B cell (primary cell): ENCODE measurements at regions not wholly inside any gene's neighbourhood (a gene's known extent, or its start where the extent isn't known, plus 50 kb on each side); places are given as distances from the start of the nearest gene placed in this dataset.

ENCODE experiments used
- ATAC-seq: fragments of 200-7000 bp; cut with Tn5 transposase; one replicate; pipeline ENCODE4 v1.10.0; 2021; ENCODE audit warnings: low read depth, mild to moderate bottlenecking, moderate number of reproducible peaks, moderate library complexity
- CTCF ChIA-PET: fragments of 350-600 bp; sonication (Branson Sonifier 250); formaldehyde crosslinking; loops from one replicate; lab custom pipeline; 2021; ENCODE audit warnings: antibody characterized with exemption, inconsistent platforms; lab: Charles Lee
- POLR2A ChIA-PET: fragments of 350-600 bp; sonication (Branson Sonifier 250); formaldehyde crosslinking; loops from one replicate; lab custom pipeline; 2021; ENCODE audit warnings: antibody characterized with exemption; lab: Charles Lee
- DNase-seq: peaks from one replicate; pipeline ENCODE4 v3.0.0; 2013
- H2AFZ ChIP-seq: 2 replicates; pipeline ENCODE4 v1.6.1; 2012; ENCODE audit warnings: mild to moderate bottlenecking, low read depth, low read length; ENCODE audit not compliant: insufficient read depth, poor library complexity, severe bottlenecking
- H3K27ac ChIP-seq, 2 donors: 1 replicate in 1 of 2; 2 replicates in 1 of 2; pipeline ENCODE4 v1.5.1; 2012 to 2013; ENCODE audit warnings: low read length in 2 of 2, mild to moderate bottlenecking in 2 of 2, moderate library complexity in 1 of 2
- H3K27me3 ChIP-seq, 4 experiments: fragments of 200-600 bp in 1 of 4; sonication (generic) in 1 of 4; replicated peaks in 1 of 4; 1 replicate in 2 of 4; 2 replicates in 2 of 4; pipeline versions ENCODE4 v1.6.1 to v1.7.0; 2013 to 2016; ENCODE audit warnings: low read length in 3 of 4, mild to moderate bottlenecking in 2 of 4, mixed read lengths in 1 of 4, moderate library complexity in 1 of 4; ENCODE audit not compliant: insufficient read depth in 4 of 4, control insufficient read depth in 3 of 4; ENCODE audit errors: control extremely low read depth in 1 of 4
- H3K36me3 ChIP-seq, 2 experiments: replicated peaks in 1 of 2; 1 replicate in 1 of 2; 2 replicates in 1 of 2; pipeline versions ENCODE4 v1.6.1 to v1.7.1; 2013; ENCODE audit warnings: low read length in 1 of 2; ENCODE audit not compliant: insufficient read depth in 2 of 2, control insufficient read depth in 1 of 2; ENCODE audit errors: control extremely low read depth in 1 of 2, extremely low read depth in 1 of 2
- H3K4me1 ChIP-seq, 2 donors: fragments of 200-600 bp in 1 of 2; sonication (generic) in 1 of 2; 1 replicate in 1 of 2; 2 replicates in 1 of 2; pipeline versions ENCODE4 v1.5.1 to v1.6.1; 2013 to 2017; ENCODE audit warnings: low read length in 2 of 2; ENCODE audit not compliant: control insufficient read depth in 2 of 2, insufficient read depth in 2 of 2
- H3K4me2 ChIP-seq: replicated peaks from 2 replicates; pipeline ENCODE3; 2012; ENCODE audit warnings: mild to moderate bottlenecking, low read depth, low read length; ENCODE audit not compliant: poor library complexity, severe bottlenecking
- H3K4me3 ChIP-seq, 5 experiments: fragments of 200-600 bp in 1 of 5; sonication (generic) in 1 of 5; 1 replicate in 3 of 5; 2 replicates in 2 of 5; pipeline versions ENCODE4 v1.5.1 to v1.7.0; 2011 to 2016; ENCODE audit warnings: low read length in 4 of 5, mild to moderate bottlenecking in 4 of 5, low read depth in 2 of 5, control low read depth in 1 of 5, moderate library complexity in 1 of 5; ENCODE audit not compliant: insufficient read depth in 1 of 5; ENCODE audit errors: control extremely low read depth in 1 of 5, extremely low read depth in 1 of 5
- H3K79me2 ChIP-seq: fragments of 200-600 bp; sonication (generic); one replicate; pipeline ENCODE4 v1.6.0; 2016; ENCODE audit warnings: low read length; ENCODE audit not compliant: control insufficient read depth, insufficient read depth
- H3K9ac ChIP-seq: fragments of 200-600 bp; sonication (generic); 2 replicates; pipeline ENCODE4 v1.6.1; 2017; ENCODE audit warnings: mild to moderate bottlenecking, low read length, moderate library complexity
- H3K9me3 ChIP-seq, 3 donors: one replicate each; pipeline versions ENCODE4 v1.6.1 to v1.7.1; 2013; ENCODE audit warnings: low read length in 2 of 3; ENCODE audit not compliant: control insufficient read depth in 2 of 3, insufficient read depth in 1 of 3; ENCODE audit errors: control extremely low read depth in 1 of 3
- H4K20me1 ChIP-seq: 2 replicates; pipeline ENCODE4 v1.6.0; 2012; ENCODE audit warnings: mild to moderate bottlenecking, low read length; ENCODE audit not compliant: insufficient read depth, control insufficient read depth, poor library complexity, severe bottlenecking
- H3K27ac Mint-ChIP-seq: one replicate; pipeline ENCODE4 v1.8.0; 2021; ENCODE audit warnings: mixed read lengths
- H3K27me3 Mint-ChIP-seq: one replicate; pipeline ENCODE4 v1.8.0; 2021; ENCODE audit warnings: mixed read lengths
- H3K4me1 Mint-ChIP-seq: one replicate; pipeline ENCODE4 v1.8.0; 2021; ENCODE audit warnings: mixed read lengths
- H3K4me3 Mint-ChIP-seq: one replicate; pipeline ENCODE4 v1.8.0; 2021; ENCODE audit warnings: mixed read lengths
- H3K9me3 Mint-ChIP-seq: one replicate; pipeline ENCODE4 v1.8.0; 2022; ENCODE audit warnings: mixed read lengths; ENCODE audit not compliant: insufficient read depth
- EZH2 ChIP-seq: IDR thresholded peaks from 2 replicates; pipeline ENCODE4 v1.6.1; 2012; ENCODE audit warnings: borderline replicate concordance, low read depth, mild to moderate bottlenecking, moderate library complexity, low read length; ENCODE audit not compliant: insufficient read depth, poor library complexity, severe bottlenecking
- WGBS: methylation state at CpG from one replicate; pipeline ENCODE4 v1.1.5; 2013; ENCODE audit warnings: missing lambda C conversion rate; ENCODE audit not compliant: insufficient coverage; 5-methylcytosine and 5-hydroxymethylcytosine counted together
- intact Hi-C: fragments of 100-400 bp; cut with micrococcal nuclease; formaldehyde crosslinking; loops from one replicate; pipeline ENCODE4 v1.10.0; 2022
- TF ChIP-seq, protein P1 (sequence below): fragments of 200-600 bp; IDR thresholded peaks from one replicate; pipeline ENCODE4 v1.8.0; 2022; ENCODE audit warnings: antibody characterized with exemption, mild to moderate bottlenecking

DNA sequence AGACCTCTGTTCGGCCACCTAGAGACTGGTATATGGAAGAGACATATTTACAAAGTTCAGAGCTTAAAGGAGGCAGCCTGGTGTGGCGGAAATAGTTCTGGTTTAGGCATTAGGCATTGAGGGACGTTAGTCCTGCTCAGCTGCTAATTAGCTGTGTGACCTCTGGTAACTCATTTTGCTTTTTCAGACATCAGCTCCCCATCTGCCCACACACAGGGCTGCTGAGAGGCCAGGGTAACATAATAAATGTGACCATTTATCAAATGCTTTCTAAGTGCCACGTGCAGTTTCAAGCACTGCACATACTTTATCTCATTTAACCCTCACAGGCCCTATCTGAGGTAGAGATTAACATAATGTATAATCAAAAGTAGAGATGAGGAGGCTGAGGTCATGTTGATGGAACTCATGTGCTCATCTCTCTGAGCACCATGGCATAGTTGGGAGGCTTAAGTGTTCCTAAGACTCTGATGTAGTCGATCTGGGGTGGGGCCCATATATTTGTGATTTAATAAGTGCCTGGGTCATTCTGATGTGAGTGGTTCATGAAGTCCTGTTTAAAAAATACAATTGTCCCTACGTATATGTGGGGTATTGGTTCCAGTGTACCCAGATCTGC is 267.2 kb upstream of the PLXNA2 start:
- no peaks in the 10 kb centered on the region for H3K4me1 Mint-ChIP-seq
- CTCF ChIA-PET = no interaction called here
- DNase-seq = no peak

DNA sequence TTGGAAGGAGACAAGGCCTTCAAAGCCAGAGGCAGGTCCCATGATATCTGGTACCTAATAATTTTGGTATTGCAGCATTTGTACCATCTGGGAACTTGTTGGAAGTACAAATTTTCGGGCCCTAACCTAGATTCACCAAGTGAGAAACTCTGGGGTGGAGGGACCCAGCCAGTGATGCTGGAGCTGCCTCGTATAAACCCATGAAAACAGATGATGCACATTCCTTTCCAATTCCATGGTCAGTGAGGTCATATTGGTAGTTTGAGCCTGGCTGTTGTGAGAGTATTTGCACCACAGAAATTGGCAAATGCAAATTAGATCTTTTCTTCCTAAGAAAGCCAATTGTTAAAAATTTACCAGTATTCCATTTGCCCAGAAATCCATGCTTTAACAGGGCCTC is 269.6 kb upstream of the PLXNA2 start:
- TF ChIP-seq EZH2 = no peak
- TF ChIP-seq, protein P1, sequence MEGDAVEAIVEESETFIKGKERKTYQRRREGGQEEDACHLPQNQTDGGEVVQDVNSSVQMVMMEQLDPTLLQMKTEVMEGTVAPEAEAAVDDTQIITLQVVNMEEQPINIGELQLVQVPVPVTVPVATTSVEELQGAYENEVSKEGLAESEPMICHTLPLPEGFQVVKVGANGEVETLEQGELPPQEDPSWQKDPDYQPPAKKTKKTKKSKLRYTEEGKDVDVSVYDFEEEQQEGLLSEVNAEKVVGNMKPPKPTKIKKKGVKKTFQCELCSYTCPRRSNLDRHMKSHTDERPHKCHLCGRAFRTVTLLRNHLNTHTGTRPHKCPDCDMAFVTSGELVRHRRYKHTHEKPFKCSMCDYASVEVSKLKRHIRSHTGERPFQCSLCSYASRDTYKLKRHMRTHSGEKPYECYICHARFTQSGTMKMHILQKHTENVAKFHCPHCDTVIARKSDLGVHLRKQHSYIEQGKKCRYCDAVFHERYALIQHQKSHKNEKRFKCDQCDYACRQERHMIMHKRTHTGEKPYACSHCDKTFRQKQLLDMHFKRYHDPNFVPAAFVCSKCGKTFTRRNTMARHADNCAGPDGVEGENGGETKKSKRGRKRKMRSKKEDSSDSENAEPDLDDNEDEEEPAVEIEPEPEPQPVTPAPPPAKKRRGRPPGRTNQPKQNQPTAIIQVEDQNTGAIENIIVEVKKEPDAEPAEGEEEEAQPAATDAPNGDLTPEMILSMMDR = no peak
- H3K4me1 Mint-ChIP-seq = no peaks in the 10 kb centered on the region
- no peaks in the 10 kb centered on the region for H3K79me2 ChIP-seq
- peaks cover 3% of the 10 kb centered on the region for H3K9me3 Mint-ChIP-seq
- DNase-seq (no peak), ATAC-seq (no peak)
- H3K36me3 ChIP-seq = no peaks in the 10 kb centered on the region
- H3K9me3 ChIP-seq = peaks cover 0 to 7% (median 0%) of the 10 kb centered on the region in 3 donors
- no peaks in the 10 kb centered on the region for H3K27me3 Mint-ChIP-seq
- intact Hi-C loops = no loop called here
- H2AFZ ChIP-seq = no peak overlapping the region
- H3K4me3 Mint-ChIP-seq = no peak overlapping the region
- H4K20me1 ChIP-seq = no peaks in the 10 kb centered on the region
- H3K27ac ChIP-seq = no peak overlapping the region
- H3K4me3 ChIP-seq = no peak overlapping the region
- H3K27ac Mint-ChIP-seq = no peak overlapping the region
- ChIA-PET POLR2A (no interaction called here), CTCF (no interaction called here)
- H3K4me2 ChIP-seq = no peak overlapping the region
- H3K4me1 ChIP-seq = no peaks in the 10 kb centered on the region
- H3K27me3 ChIP-seq = no peaks in the 10 kb centered on the region
- 71% methylated on average over 1 of the region's 2 CpGs for WGBS
- H3K9ac ChIP-seq = no peak overlapping the region

More for the DNA sequence above, 267.2 kb upstream of the PLXNA2 start:
- H3K4me2 ChIP-seq = no peak overlapping the region
- WGBS = 94% methylated on average over 2 of the region's 6 CpGs
- no peaks in the 10 kb centered on the region for H3K27me3 ChIP-seq
- no peaks in the 10 kb centered on the region for H4K20me1 ChIP-seq
- TF ChIP-seq EZH2 = no peak
- no peaks in the 10 kb centered on the region for H3K9me3 Mint-ChIP-seq
- H3K36me3 ChIP-seq = no peaks in the 10 kb centered on the region
- H3K4me1 ChIP-seq = no peaks in the 10 kb centered on the region
- H2AFZ ChIP-seq = no peak overlapping the region
- intact Hi-C loops = no loop called here
- POLR2A ChIA-PET = no interaction called here
- no peaks in the 10 kb centered on the region for H3K27me3 Mint-ChIP-seq
- H3K9ac ChIP-seq = no peak overlapping the region
- H3K27ac Mint-ChIP-seq = no peak overlapping the region
- H3K79me2 ChIP-seq = no peaks in the 10 kb centered on the region
- H3K9me3 ChIP-seq = peaks cover 0 to under 1% (median 0%) of the 10 kb centered on the region in 3 donors
- ATAC-seq = no peak
- no peak overlapping the region for H3K4me3 ChIP-seq
- H3K27ac ChIP-seq = no peak overlapping the region
- no peak overlapping the region for H3K4me3 Mint-ChIP-seq
